A172 (cell line): ENCODE measurements at regions not wholly inside any gene's neighbourhood (a gene's known extent, or its start where the extent isn't known, plus 50 kb on each side); places are given as distances from the start of the nearest gene placed in this dataset.

Experiments
- DNase-seq: peaks from one replicate; pipeline ENCODE4 v3.0.0-alpha.2; 2015; ENCODE audit warnings: low spot score

GRCh38 chr11:70026726-70027125, 51.4 kb upstream of the ANO1 start:
- DNase-seq, result no peak

GRCh38 chr11:70027451-70027850, 50.7 kb upstream of the ANO1 start:
- DNase-seq, result no peak

- no peak for DNase-seq
Measured at GRCh38 chr11:70028147-70028855, 49.8 kb upstream of the ANO1 start.
